Gastroesophageal sphincter (tissue), 4 donors: ENCODE measurements at regions not wholly inside any gene's neighbourhood (a gene's known extent, or its start where the extent isn't known, plus 50 kb on each side); places are given as distances from the start of the nearest gene placed in this dataset.

Source experiments
- ATAC-seq: fragments of 150-250 bp; one replicate; pipeline ENCODE4 v1.9.1; 2016; ENCODE audit warnings: mild to moderate bottlenecking, moderate library complexity
- H3K27ac ChIP-seq, 4 donors: fragments of 200-600 bp; sonication (generic) in 3 of 4; 1 replicate in 3 of 4; 2 replicates in 1 of 4; pipeline ENCODE4 v1.5.1; 2016 to 2019
- H3K27me3 ChIP-seq: fragments of 200-600 bp; sonication (generic); one replicate; pipeline ENCODE4 v1.5.1; 2019
- H3K36me3 ChIP-seq, 2 donors: fragments of 200-600 bp; sonication (generic); one replicate each; pipeline ENCODE4 v1.5.1; 2019; ENCODE audit warnings: control low read depth in 1 of 2
- H3K4me1 ChIP-seq, 3 donors: fragments of 200-600 bp; sonication (generic); 1 replicate in 2 of 3; 2 replicates in 1 of 3; pipeline ENCODE4 v1.5.1; 2016 to 2019; ENCODE audit warnings: control low read depth in 2 of 3
- H3K4me3 ChIP-seq, 2 donors: fragments of 200-600 bp; sonication (generic); one replicate each; pipeline ENCODE4 v1.5.1; 2019; ENCODE audit warnings: mild to moderate bottlenecking in 1 of 2, moderate library complexity in 1 of 2
- H3K9me3 ChIP-seq, 3 donors: fragments of 200-600 bp; sonication (generic); one replicate each; pipeline ENCODE4 v1.5.1; 2017 to 2019; ENCODE audit warnings: control low read depth in 2 of 3
- CTCF ChIP-seq, 4 experiments: fragments of 200-600 bp in 2 of 4; fragments of 450-650 bp in 2 of 4; sonication (generic) in 1 of 4; IDR thresholded peaks; one replicate each; pipeline ENCODE4 v1.5.1; 2017 to 2019; ENCODE audit warnings: antibody characterized with exemption in 4 of 4, mild to moderate bottlenecking in 2 of 4, moderate library complexity in 2 of 4
- EP300 ChIP-seq: sonication (generic); formaldehyde crosslinking; IDR thresholded peaks from one replicate; pipeline ENCODE4 v1.6.1; 2017; ENCODE audit warnings: antibody characterized with exemption, mild to moderate bottlenecking
- POLR2A ChIP-seq, 2 donors: fragments of 450-650 bp; IDR thresholded peaks; one replicate each; pipeline ENCODE4 v1.6.1; 2017; ENCODE audit warnings: antibody characterized with exemption in 2 of 2, mild to moderate bottlenecking in 2 of 2, moderate library complexity in 1 of 2
- POLR2AphosphoS5 ChIP-seq: sonication (generic); formaldehyde crosslinking; IDR thresholded peaks from one replicate; pipeline ENCODE4 v1.6.1; 2017; ENCODE audit warnings: antibody characterized with exemption
- WGBS, 2 donors: methylation state at CpG; one replicate each; pipeline ENCODE4 v1.1.5; 2018; ENCODE audit warnings: low coverage in 1 of 2; 5-methylcytosine and 5-hydroxymethylcytosine counted together

GRCh38 chr1:36705629-36706028, 222.9 kb upstream of the CSF3R start:
- Histone ChIP-seq H3K4me1 (peaks cover 0 to 7% (median 0%) of the 10 kb centered on the region in 3 donors), H3K36me3 (no peaks in the 10 kb centered on the region), H3K27ac (no peak overlapping the region), H3K9me3 (no peaks in the 10 kb centered on the region), H3K4me3 (no peak overlapping the region), H3K27me3 (peaks cover 94% of the 10 kb centered on the region)
- TF ChIP-seq POLR2A (IDR thresholded peaks at IDR 0.05) (no peak), EP300 (no peak), CTCF (IDR thresholded peaks at IDR 0.05) (no peak), POLR2AphosphoS5 (no peak)
- no peak for ATAC-seq
- 45% methylated on average over 4 of the region's 4 CpGs; no CpG with 5 or more reads in 1 of the 2 donors for WGBS, 2 donors

GRCh38 chr1:36703526-36704208, 221.0 kb upstream of the CSF3R start:
- peak; percentile 66 for ATAC-seq
- Histone ChIP-seq H3K27me3 (peaks cover 87% of the 10 kb centered on the region), H3K4me1 (peaks cover 0 to 7% (median 0%) of the 10 kb centered on the region in 3 donors), H3K36me3 (no peaks in the 10 kb centered on the region), H3K27ac (no peak overlapping the region), H3K9me3 (no peaks in the 10 kb centered on the region), H3K4me3 (no peak overlapping the region)
- peak in 3 of 4 experiments; percentile 55 to 84 (median 75) for TF ChIP-seq CTCF (IDR thresholded peaks at IDR 0.05)
- no peak for TF ChIP-seq POLR2A (IDR thresholded peaks at IDR 0.05)
- no peak for TF ChIP-seq EP300
- 29 to 30% methylated on average over 8 to 9 of the region's 19 CpGs for WGBS, 2 donors

- H3K4me3 ChIP-seq = no peak overlapping the region
- H3K27ac ChIP-seq = no peak overlapping the region
- H3K27me3 ChIP-seq = peaks cover 87% of the 10 kb centered on the region
- 70 to 73% methylated on average over 6 to 9 of the region's 9 CpGs for WGBS, 2 donors
- H3K9me3 ChIP-seq = no peaks in the 10 kb centered on the region
- H3K36me3 ChIP-seq = no peaks in the 10 kb centered on the region
- peaks cover 0 to 7% (median 0%) of the 10 kb centered on the region in 3 donors for H3K4me1 ChIP-seq
- no peak for TF ChIP-seq POLR2AphosphoS5
- no peak for TF ChIP-seq POLR2A (IDR thresholded peaks at IDR 0.05)
- no peak for TF ChIP-seq CTCF (IDR thresholded peaks at IDR 0.05)
- no peak for TF ChIP-seq EP300
- ATAC-seq = no peak
Measured at GRCh38 chr1:36702963-36703362, 220.2 kb upstream of the CSF3R start.

DNA sequence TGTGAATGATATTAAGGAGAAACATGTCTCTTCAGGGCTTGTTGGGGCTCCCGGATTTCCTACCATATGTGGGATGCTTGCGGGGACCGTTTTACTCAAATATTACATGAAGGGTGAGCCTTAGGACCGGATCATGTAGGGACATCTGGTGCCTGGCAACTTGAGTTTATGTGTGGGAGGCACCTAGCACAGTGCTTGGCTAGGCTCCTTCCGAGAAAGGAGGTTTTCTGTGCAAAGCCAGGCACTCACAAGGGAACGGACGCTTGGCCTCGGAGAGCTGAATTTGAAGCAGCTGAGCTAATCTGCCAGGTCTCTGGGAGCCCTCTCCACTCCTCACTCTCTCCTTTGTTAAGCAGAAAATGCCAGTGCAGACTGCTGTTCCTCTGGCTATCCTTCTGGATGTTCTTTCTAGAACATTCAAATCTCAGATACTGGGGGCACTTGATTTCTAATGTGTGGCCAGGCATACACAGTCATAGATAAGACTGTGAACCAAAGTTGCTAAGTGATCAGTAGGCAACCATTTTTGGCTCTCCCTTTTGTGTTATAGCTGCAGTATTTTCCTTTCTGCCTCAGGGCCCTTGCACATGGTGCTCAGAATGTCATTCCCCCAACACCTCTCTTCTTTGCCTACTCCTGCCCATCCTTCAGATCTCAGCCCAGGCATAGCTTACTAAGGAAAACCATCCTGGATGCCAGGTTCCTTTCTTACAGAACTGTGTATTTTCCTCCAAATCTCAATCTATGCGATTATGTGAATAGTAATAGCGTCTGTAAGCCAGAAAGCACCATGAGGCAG, 216.6 kb upstream of the CSF3R start:
- no peaks in the 10 kb centered on the region for H3K9me3 ChIP-seq
- H3K4me1 ChIP-seq = peaks cover 0 to 7% (median 0%) of the 10 kb centered on the region in 3 donors
- TF ChIP-seq EP300 (no peak), POLR2A (IDR thresholded peaks at IDR 0.05) (no peak), CTCF (IDR thresholded peaks at IDR 0.05) (no peak), POLR2AphosphoS5 (no peak)
- H3K27ac ChIP-seq = no peak overlapping the region
- 37 to 55% methylated on average over 6 to 8 of the region's 10 CpGs for WGBS, 2 donors
- H3K4me3 ChIP-seq = no peak overlapping the region
- no peaks in the 10 kb centered on the region for H3K36me3 ChIP-seq
- peaks cover 86% of the 10 kb centered on the region for H3K27me3 ChIP-seq
- no peak for ATAC-seq
